Lung (tissue), 11 donors: ENCODE measurements at regions not wholly inside any gene's neighbourhood (a gene's known extent, or its start where the extent isn't known, plus 50 kb on each side); places are given as distances from the start of the nearest gene placed in this dataset.
"Not testable (repeated sequence)": the region's sequence is repeated elsewhere in the genome, so short reads cannot be mapped to it uniquely, and the experiment has no call there.

Source experiments
- ATAC-seq: fragments of 200-7000 bp; cut with Tn5 transposase; one replicate; pipeline ENCODE4 v1.9.1; 2020; ENCODE audit warnings: moderate number of reproducible peaks; ENCODE audit not compliant: insufficient read depth, low FRiP score
- DNase-seq, 3 donors: peaks; one replicate each; pipeline ENCODE4 v3.0.0-alpha.2; 2013 to 2017
- H3K27ac ChIP-seq, 2 donors: one replicate each; pipeline ENCODE4 v1.5.1; 2013; ENCODE audit warnings: mild to moderate bottlenecking in 2 of 2, moderate library complexity in 2 of 2, control low read depth in 1 of 2, inconsistent platforms in 1 of 2, low read depth in 1 of 2, low read length in 1 of 2
- H3K27me3 ChIP-seq, 3 donors: one replicate each; pipeline ENCODE4 v1.5.1; 2013; ENCODE audit warnings: low read length in 2 of 3; ENCODE audit not compliant: control insufficient read depth in 3 of 3, insufficient read depth in 3 of 3
- H3K36me3 ChIP-seq, 4 donors: one replicate each; pipeline ENCODE4 v1.5.1; 2013; ENCODE audit warnings: low read length in 4 of 4, mild to moderate bottlenecking in 1 of 4, moderate library complexity in 1 of 4; ENCODE audit not compliant: control insufficient read depth in 4 of 4, insufficient read depth in 4 of 4
- H3K4me1 ChIP-seq, 5 donors: one replicate each; pipeline ENCODE4 v1.5.1; 2013; ENCODE audit warnings: low read length in 5 of 5, mild to moderate bottlenecking in 2 of 5, moderate library complexity in 1 of 5; ENCODE audit not compliant: control insufficient read depth in 5 of 5, insufficient read depth in 5 of 5
- H3K4me3 ChIP-seq: one replicate; pipeline ENCODE4 v1.5.1; 2013; ENCODE audit warnings: mild to moderate bottlenecking, control low read depth, moderate library complexity
- H3K9ac ChIP-seq, 2 donors: one replicate each; pipeline ENCODE4 v1.5.1; 2013; ENCODE audit warnings: low read length in 2 of 2, control low read depth in 1 of 2; ENCODE audit not compliant: insufficient read depth in 1 of 2
- H3K9me3 ChIP-seq, 4 donors: one replicate each; pipeline ENCODE4 v1.5.1; 2013; ENCODE audit warnings: low read length in 3 of 4, mild to moderate bottlenecking in 1 of 4, moderate library complexity in 1 of 4; ENCODE audit not compliant: control insufficient read depth in 4 of 4, insufficient read depth in 3 of 4
- WGBS, 2 donors: extraction: QIAGEN DNeasy Blood & Tissue Kit; methylation state at CpG; one replicate each; pipeline ENCODE4 v1.1.7; 2013; 5-methylcytosine and 5-hydroxymethylcytosine counted together
- TF ChIP-seq, protein P1 (sequence below): IDR thresholded peaks from 2 replicates; pipeline ENCODE4 v1.5.1; 2012; ENCODE audit warnings: mild to moderate bottlenecking; ENCODE audit errors: control extremely low read depth, extremely low read depth
- donor health status: control.
- donor health status: control.
- donor health status: Bipolar disorder and iron deficiency.
- donor health status: healthy.
- donor health status: DM: yes; HTN: yes; CAD: no.

DNA sequence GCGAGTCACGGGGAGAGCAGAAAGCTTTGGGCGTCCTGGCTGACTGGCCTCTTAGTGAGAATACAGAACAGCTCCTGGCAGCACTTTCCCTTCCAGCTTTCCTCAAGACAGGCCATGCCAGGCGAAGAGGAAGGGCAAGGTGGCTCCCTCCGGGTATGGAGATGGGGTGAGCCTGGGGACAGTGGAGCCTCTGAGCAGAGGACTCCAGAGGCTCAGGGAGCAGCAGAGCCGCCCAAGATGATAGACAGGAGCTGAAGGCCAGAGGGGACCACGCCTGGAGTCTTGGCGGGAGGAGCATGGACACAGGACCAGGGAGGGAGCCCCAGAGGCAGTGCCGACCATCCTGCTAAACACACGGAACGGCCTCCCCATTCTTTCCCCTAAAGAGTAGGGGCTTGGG, 229.1 kb downstream of the TM9SF2 start:
- TF ChIP-seq, protein P1, sequence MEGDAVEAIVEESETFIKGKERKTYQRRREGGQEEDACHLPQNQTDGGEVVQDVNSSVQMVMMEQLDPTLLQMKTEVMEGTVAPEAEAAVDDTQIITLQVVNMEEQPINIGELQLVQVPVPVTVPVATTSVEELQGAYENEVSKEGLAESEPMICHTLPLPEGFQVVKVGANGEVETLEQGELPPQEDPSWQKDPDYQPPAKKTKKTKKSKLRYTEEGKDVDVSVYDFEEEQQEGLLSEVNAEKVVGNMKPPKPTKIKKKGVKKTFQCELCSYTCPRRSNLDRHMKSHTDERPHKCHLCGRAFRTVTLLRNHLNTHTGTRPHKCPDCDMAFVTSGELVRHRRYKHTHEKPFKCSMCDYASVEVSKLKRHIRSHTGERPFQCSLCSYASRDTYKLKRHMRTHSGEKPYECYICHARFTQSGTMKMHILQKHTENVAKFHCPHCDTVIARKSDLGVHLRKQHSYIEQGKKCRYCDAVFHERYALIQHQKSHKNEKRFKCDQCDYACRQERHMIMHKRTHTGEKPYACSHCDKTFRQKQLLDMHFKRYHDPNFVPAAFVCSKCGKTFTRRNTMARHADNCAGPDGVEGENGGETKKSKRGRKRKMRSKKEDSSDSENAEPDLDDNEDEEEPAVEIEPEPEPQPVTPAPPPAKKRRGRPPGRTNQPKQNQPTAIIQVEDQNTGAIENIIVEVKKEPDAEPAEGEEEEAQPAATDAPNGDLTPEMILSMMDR: no peak
- H3K36me3 ChIP-seq: no peaks in the 10 kb centered on the region
- ATAC-seq: no peak

GRCh38 chr13:99729745-99730144, 228.5 kb downstream of the TM9SF2 start:
- Histone ChIP-seq H3K36me3 (no peaks in the 10 kb centered on the region), H3K9me3 (peaks cover 0 to 2% (median 0%) of the 10 kb centered on the region in 4 donors), H3K27ac (no peak overlapping the region), H3K4me1 (no peaks in the 10 kb centered on the region), H3K27me3 (no peaks in the 10 kb centered on the region), H3K4me3 (no peak overlapping the region), H3K9ac (no peak overlapping the region)
- ATAC-seq (no peak), DNase-seq (no peak)
- 95 to 99% methylated on average over 16 of the region's 16 CpGs for WGBS, 2 donors
- TF ChIP-seq, protein P1: no peak

More for the DNA sequence above, 229.1 kb downstream of the TM9SF2 start:
- no peaks in the 10 kb centered on the region for H3K9me3 ChIP-seq
- no peak overlapping the region for H3K27ac ChIP-seq
- no peaks in the 10 kb centered on the region for H3K27me3 ChIP-seq
- H3K4me3 ChIP-seq: no peak overlapping the region
- WGBS, 2 donors: 92 to 97% methylated on average over 11 of the region's 11 CpGs
- H3K9ac ChIP-seq: no peak overlapping the region
- H3K4me1 ChIP-seq: no peaks in the 10 kb centered on the region
- no peak for DNase-seq

GRCh38 chr13:99727651-99728050, 226.4 kb downstream of the TM9SF2 start:
- H3K27me3 ChIP-seq, DNase-seq, H3K36me3 ChIP-seq, H3K27ac ChIP-seq, H3K4me3 ChIP-seq, H3K9ac ChIP-seq, ATAC-seq, H3K9me3 ChIP-seq, H3K4me1 ChIP-seq: not testable (repeated sequence)
- 92 to 93% methylated on average over 6 of the region's 6 CpGs for WGBS, 2 donors

DNA sequence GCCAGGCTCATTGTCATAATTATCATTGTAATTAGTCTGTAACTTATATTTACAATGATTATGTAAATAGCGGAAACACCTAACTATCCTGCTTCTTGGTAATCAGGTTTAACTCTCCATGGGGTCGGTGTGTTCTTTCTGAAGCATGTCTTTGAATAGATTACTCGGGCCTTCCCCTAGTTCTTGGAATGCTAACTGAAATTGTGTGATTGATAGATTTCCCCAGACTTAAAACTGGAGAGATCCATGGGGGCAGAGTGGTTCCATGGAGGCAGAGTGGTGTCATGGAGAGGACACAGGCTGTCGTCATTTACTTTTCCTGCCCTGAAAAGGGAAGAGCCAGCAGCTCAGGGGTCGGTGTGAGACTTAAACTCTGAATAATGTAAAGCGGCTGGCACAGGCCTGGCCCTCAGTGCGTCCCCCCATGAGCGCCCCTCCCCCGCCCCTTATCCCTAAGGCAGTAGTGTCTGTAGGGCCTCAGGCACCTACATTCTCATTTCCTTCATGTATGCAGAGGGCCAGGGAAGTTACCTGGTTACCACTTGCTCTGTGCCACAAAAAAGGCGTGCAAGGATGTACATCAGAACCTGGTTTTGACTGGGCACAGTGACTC, 225.1 kb downstream of the TM9SF2 start:
- DNase-seq (no peak), ATAC-seq (no peak)
- Histone ChIP-seq H3K36me3 (no peaks in the 10 kb centered on the region), H3K27me3 (no peaks in the 10 kb centered on the region), H3K27ac (no peak overlapping the region), H3K4me1 (peaks cover 0 to 7% (median 3%) of the 10 kb centered on the region in 5 donors), H3K9ac (no peak overlapping the region), H3K9me3 (peaks cover 0 to 2% (median 0%) of the 10 kb centered on the region in 4 donors), H3K4me3 (no peak overlapping the region)
- TF ChIP-seq, protein P1: no peak
- WGBS, 2 donors: 88 to 90% methylated on average over 10 of the region's 10 CpGs
